ENCODE measurements at regions not wholly inside any gene's neighbourhood (a gene's known extent, or its start where the extent isn't known, plus 50 kb on each side); places are given as distances from the start of the nearest gene placed in this dataset.

DNA sequence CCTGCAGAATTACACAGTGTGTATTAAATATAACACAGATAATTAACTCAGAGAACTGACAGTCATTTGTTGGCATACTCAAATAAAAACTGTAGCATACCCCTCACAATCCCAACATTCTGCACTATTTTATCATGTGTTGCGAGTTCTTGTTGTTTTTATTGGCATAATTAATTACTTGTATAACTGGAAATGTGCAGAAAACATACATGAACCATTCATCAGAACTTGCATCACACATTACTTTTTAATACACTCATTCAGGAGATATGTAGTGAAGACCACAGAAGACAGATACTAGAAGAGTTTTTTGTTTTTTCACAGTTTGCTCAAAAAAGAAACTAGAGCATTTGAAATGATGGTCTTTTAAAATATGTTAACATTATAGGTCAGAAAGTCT is 74.6 kb upstream of the NEIL3 start:
- DNase-seq (ENCODE audit: extremely low read depth, insufficient read length), result no peak
- TF ChIP-seq, protein P1, sequence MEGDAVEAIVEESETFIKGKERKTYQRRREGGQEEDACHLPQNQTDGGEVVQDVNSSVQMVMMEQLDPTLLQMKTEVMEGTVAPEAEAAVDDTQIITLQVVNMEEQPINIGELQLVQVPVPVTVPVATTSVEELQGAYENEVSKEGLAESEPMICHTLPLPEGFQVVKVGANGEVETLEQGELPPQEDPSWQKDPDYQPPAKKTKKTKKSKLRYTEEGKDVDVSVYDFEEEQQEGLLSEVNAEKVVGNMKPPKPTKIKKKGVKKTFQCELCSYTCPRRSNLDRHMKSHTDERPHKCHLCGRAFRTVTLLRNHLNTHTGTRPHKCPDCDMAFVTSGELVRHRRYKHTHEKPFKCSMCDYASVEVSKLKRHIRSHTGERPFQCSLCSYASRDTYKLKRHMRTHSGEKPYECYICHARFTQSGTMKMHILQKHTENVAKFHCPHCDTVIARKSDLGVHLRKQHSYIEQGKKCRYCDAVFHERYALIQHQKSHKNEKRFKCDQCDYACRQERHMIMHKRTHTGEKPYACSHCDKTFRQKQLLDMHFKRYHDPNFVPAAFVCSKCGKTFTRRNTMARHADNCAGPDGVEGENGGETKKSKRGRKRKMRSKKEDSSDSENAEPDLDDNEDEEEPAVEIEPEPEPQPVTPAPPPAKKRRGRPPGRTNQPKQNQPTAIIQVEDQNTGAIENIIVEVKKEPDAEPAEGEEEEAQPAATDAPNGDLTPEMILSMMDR (IDR thresholded peaks at IDR 0.05; ENCODE audit: insufficient read depth, low read length, poor library complexity, severe bottlenecking), result no peak
- Histone ChIP-seq H3K36me3 (ENCODE audit: control insufficient read depth, insufficient read depth, low read length) (no peaks in the 10 kb centered on the region), H3K4me3 (replicated peaks; ENCODE audit: low read depth, low read length) (no peak overlapping the region), H3K27me3 (replicated peaks; ENCODE audit: control insufficient read depth, insufficient read depth, low read length) (no peaks in the 10 kb centered on the region)

DNA sequence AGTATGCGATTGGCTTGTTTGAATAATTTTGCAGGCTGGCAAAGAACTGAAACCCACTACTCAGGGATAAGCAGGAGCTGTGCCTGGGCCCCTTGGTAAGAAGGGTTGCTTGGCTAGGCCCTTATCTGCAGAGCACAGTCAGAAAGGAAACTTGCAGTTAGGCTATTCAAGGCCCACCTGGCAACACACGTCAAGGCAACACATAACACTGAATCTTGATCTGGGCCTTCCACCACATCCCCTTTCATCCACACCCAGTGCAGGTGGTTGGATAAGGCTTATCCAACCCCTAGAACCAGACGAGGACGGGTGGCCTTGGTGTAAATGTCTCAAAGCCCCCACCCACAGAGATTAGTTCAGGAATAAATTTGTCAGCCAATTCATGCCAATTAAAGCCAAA is 72.8 kb upstream of the NEIL3 start:
- TF ChIP-seq, protein P1 (IDR thresholded peaks at IDR 0.05; ENCODE audit: insufficient read depth, low read length, poor library complexity, severe bottlenecking), result no peak
- DNase-seq (ENCODE audit: extremely low read depth, insufficient read length), result no peak
- Histone ChIP-seq H3K27me3 (replicated peaks; ENCODE audit: control insufficient read depth, insufficient read depth, low read length) (no peaks in the 10 kb centered on the region), H3K4me3 (replicated peaks; ENCODE audit: low read depth, low read length) (no peak overlapping the region), H3K36me3 (ENCODE audit: control insufficient read depth, insufficient read depth, low read length) (no peaks in the 10 kb centered on the region)

DNA sequence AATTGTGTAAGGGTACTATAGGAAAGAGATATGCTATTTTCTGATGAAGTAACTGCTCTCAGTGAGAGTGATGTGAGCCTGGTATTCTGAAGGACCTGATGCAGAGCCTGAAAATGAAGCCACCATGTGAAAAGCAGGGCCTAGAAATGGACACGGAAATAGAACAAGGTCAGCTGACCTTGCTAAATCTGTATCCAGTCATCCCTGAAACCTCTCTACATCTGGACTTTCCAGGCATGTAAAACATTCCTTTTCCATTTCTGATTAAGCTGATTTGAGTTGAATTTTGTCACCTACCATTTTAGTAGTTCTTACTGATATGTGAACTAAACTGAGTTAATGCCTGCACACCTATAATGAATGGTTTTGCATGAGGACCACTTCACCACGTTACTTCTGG is 72.4 kb upstream of the NEIL3 start:
- H3K4me3 ChIP-seq (replicated peaks; ENCODE audit: low read depth, low read length), result no peak overlapping the region
- DNase-seq (ENCODE audit: extremely low read depth, insufficient read length), result no peak
- TF ChIP-seq, protein P1 (IDR thresholded peaks at IDR 0.05; ENCODE audit: insufficient read depth, low read length, poor library complexity, severe bottlenecking), result no peak
- no peaks in the 10 kb centered on the region for H3K27me3 ChIP-seq (replicated peaks; ENCODE audit: control insufficient read depth, insufficient read depth, low read length)
- H3K36me3 ChIP-seq (ENCODE audit: control insufficient read depth, insufficient read depth, low read length), result no peaks in the 10 kb centered on the region

DNA sequence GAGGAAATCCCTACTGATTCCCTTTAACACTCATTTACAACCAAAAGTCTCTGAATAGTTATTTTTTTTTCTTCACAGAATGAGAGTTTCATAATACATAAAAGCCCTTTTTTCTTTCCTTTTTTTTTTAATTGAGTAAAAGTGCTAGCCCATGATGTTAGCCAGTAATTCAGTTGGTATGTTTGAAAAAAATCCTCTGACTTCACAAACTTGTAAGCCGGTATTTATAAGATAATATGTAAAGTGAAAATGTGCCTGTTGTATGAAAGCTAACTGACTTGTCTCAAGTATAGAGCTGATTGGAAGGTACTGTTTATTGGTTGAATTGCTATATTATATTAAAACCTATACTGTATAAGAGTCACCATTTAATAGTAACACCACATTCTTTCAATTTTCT is 70.2 kb upstream of the NEIL3 start:
- Histone ChIP-seq H3K27me3 (replicated peaks; ENCODE audit: control insufficient read depth, insufficient read depth, low read length) (no peaks in the 10 kb centered on the region), H3K36me3 (ENCODE audit: control insufficient read depth, insufficient read depth, low read length) (no peaks in the 10 kb centered on the region), H3K4me3 (replicated peaks; ENCODE audit: low read depth, low read length) (no peak overlapping the region)
- DNase-seq (ENCODE audit: extremely low read depth, insufficient read length), result no peak
- TF ChIP-seq, protein P1 (IDR thresholded peaks at IDR 0.05; ENCODE audit: insufficient read depth, low read length, poor library complexity, severe bottlenecking), result no peak

DNA sequence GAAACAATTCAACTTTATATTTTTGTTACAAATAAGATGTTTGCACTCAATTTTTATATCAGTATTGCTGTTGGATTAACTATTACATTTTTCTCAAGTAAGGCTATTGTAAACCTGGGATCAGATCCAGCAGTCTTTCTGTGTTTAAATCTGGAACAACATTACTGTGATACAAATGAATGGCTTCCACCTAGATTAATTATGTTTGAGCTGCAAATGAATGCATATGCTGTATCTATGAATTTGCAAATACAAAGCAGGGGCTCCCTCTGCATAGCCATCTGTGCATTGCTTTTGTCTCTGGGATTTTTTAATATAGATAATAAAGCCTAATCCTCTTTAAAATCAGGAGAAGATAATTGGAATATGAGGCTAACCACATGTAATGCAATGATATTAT is 69.8 kb upstream of the NEIL3 start:
- H3K36me3 ChIP-seq (ENCODE audit: control insufficient read depth, insufficient read depth, low read length), result no peaks in the 10 kb centered on the region
- TF ChIP-seq, protein P1 (IDR thresholded peaks at IDR 0.05; ENCODE audit: insufficient read depth, low read length, poor library complexity, severe bottlenecking), result no peak

DNA sequence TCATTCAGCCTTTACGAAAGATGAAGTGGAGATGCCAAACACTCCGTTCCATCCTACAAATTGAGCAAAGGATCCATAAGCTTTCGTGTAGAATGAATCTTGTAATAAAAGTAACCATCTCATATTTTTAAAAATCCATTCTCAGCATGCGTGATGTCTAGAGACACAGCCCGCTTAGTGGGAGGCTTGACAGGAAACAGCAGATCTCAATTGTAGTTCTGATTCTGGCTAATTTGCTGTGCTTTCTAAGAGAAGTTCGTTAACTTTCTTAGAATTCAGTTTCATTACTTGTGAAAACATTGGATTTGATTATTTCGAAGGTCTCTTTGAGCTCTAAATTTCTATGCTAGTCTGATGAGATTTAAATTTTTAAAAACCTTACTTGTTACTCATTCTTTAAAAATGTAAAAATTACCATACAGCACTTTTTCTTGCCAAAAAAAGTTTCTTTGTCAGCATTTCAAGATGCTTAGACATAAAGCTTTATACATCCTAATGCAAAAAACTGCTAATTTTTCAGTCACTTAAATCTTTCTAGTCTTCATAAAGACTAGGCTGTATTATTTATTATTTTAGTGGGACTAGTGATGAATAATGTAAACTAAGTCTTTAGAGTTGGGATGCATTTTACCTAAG is 66.9 kb upstream of the NEIL3 start:
- no peak for DNase-seq (ENCODE audit: extremely low read depth, insufficient read length)
- Histone ChIP-seq H3K36me3 (ENCODE audit: control insufficient read depth, insufficient read depth, low read length) (no peaks in the 10 kb centered on the region), H3K4me3 (replicated peaks; ENCODE audit: low read depth, low read length) (no peak overlapping the region)

More for the DNA sequence above, 69.8 kb upstream of the NEIL3 start:
- Histone ChIP-seq H3K4me3 (replicated peaks; ENCODE audit: low read depth, low read length) (no peak overlapping the region), H3K27me3 (replicated peaks; ENCODE audit: control insufficient read depth, insufficient read depth, low read length) (no peaks in the 10 kb centered on the region)
- DNase-seq (ENCODE audit: extremely low read depth, insufficient read length), result no peak

More for the DNA sequence above, 66.9 kb upstream of the NEIL3 start:
- no peaks in the 10 kb centered on the region for H3K27me3 ChIP-seq (replicated peaks; ENCODE audit: control insufficient read depth, insufficient read depth, low read length)
- TF ChIP-seq, protein P1 (IDR thresholded peaks at IDR 0.05; ENCODE audit: insufficient read depth, low read length, poor library complexity, severe bottlenecking), result no peak
